Naive thymus-derived CD4-positive, alpha-beta T cell (primary cell): ENCODE measurements at regions not wholly inside any gene's neighbourhood (a gene's known extent, or its start where the extent isn't known, plus 50 kb on each side); places are given as distances from the start of the nearest gene placed in this dataset.
"Not testable (repeated sequence)": the region's sequence is repeated elsewhere in the genome, so short reads cannot be mapped to it uniquely, and the experiment has no call there.

ENCODE experiments used
- ATAC-seq: fragments of 150-1000 bp; cut with Tn5 transposase; 2 replicates; pipeline ENCODE4 v1.10.0; 2021; ENCODE audit warnings: mild to moderate bottlenecking, moderate library complexity
- CTCF ChIA-PET: fragments of 350-600 bp; sonication (Branson Sonifier 250); formaldehyde crosslinking; loops from one replicate; lab custom pipeline; 2021; ENCODE audit warnings: antibody characterized with exemption; lab: Charles Lee
- POLR2A ChIA-PET: fragments of 350-600 bp; sonication (Branson Sonifier 250); formaldehyde crosslinking; loops from one replicate; lab custom pipeline; 2021; ENCODE audit warnings: antibody characterized with exemption, inconsistent platforms; lab: Charles Lee
- DNase-seq, 9 donors: peaks; one replicate each; pipeline versions ENCODE4 v3.0.0 to v3.0.0-alpha.2; 2020 to 2022; ENCODE audit warnings: mixed read lengths in 1 of 9
- H3K27ac ChIP-seq: one replicate; pipeline ENCODE4 v1.7.0; 2013; ENCODE audit warnings: mild to moderate bottlenecking, low read depth, low read length, moderate library complexity
- H3K27me3 ChIP-seq, 2 donors: one replicate each; pipeline ENCODE4 v1.7.0; 2013; ENCODE audit warnings: low read length in 2 of 2, mild to moderate bottlenecking in 2 of 2, moderate library complexity in 2 of 2; ENCODE audit not compliant: control insufficient read depth in 2 of 2, insufficient read depth in 2 of 2
- H3K36me3 ChIP-seq, 3 experiments: 1 replicate in 2 of 3; 2 replicates in 1 of 3; pipeline ENCODE4 v1.7.0; 2013; ENCODE audit warnings: low read length in 3 of 3, mild to moderate bottlenecking in 3 of 3, moderate library complexity in 1 of 3; ENCODE audit not compliant: insufficient read depth in 3 of 3, control insufficient read depth in 2 of 3
- H3K4me1 ChIP-seq, 2 donors: one replicate each; pipeline ENCODE4 v1.7.0; 2013; ENCODE audit warnings: low read length in 2 of 2, mild to moderate bottlenecking in 2 of 2, moderate library complexity in 1 of 2; ENCODE audit not compliant: control insufficient read depth in 2 of 2, insufficient read depth in 2 of 2
- H3K4me3 ChIP-seq: 2 replicates; pipeline ENCODE4 v1.7.0; 2013; ENCODE audit warnings: mild to moderate bottlenecking, low read length
- H3K9me3 ChIP-seq, 3 experiments: 1 replicate in 2 of 3; 2 replicates in 1 of 3; pipeline ENCODE4 v1.7.0; 2013; ENCODE audit warnings: low read length in 3 of 3; ENCODE audit not compliant: control insufficient read depth in 2 of 3
- H3K27ac Mint-ChIP-seq, 9 donors: one replicate each; pipeline ENCODE4 v1.8.0; 2020 to 2022; ENCODE audit warnings: mixed read lengths in 9 of 9, mild to moderate bottlenecking in 8 of 9, moderate library complexity in 5 of 9, inconsistent platforms in 2 of 9
- H3K27me3 Mint-ChIP-seq, 5 donors: one replicate each; pipeline ENCODE4 v1.8.0; 2021 to 2022; ENCODE audit warnings: mixed read lengths in 5 of 5, mild to moderate bottlenecking in 1 of 5
- H3K36me3 Mint-ChIP-seq, 5 donors: one replicate each; pipeline ENCODE4 v1.8.0; 2020 to 2022; ENCODE audit warnings: mixed read lengths in 5 of 5, mild to moderate bottlenecking in 3 of 5, inconsistent platforms in 1 of 5
- H3K4me1 Mint-ChIP-seq, 7 donors: one replicate each; pipeline ENCODE4 v1.8.0; 2020 to 2022; ENCODE audit warnings: mixed read lengths in 7 of 7, mild to moderate bottlenecking in 3 of 7, inconsistent platforms in 1 of 7
- H3K4me3 Mint-ChIP-seq, 10 donors: one replicate each; pipeline ENCODE4 v1.8.0; 2020 to 2022; ENCODE audit warnings: mild to moderate bottlenecking in 10 of 10, mixed read lengths in 10 of 10, moderate library complexity in 6 of 10, inconsistent platforms in 2 of 10
- H3K9me3 Mint-ChIP-seq, 11 donors: one replicate each; pipeline ENCODE4 v1.8.0; 2020 to 2022; ENCODE audit warnings: mixed read lengths in 11 of 11, mild to moderate bottlenecking in 4 of 11, inconsistent platforms in 1 of 11, moderate library complexity in 1 of 11
- intact Hi-C, 2 donors: fragments of 100-400 bp; cut with micrococcal nuclease; formaldehyde crosslinking; loops; one replicate each; pipeline ENCODE4 v1.15.1; 2023

DNA sequence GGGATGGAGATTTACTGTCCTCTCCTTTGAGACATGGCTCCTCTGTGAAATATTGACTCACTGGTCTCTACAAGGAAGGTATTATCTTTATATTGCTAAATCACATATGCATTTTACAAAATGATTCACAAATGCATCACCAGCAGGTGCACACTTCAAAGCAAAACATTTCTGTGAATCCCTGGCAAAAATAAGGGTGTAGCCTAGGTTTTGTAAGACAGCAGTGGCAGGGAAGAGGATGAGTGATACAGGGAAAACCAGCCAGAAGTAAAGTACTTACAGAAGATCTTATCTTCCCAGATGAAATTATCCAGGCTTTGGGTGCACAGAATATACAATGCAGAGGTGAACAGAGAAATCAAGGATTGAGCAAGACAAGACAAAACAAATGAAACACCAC lies 1094.6 kb downstream of the GATA3 start:
- Mint-ChIP-seq H3K36me3 (no peaks in the 10 kb centered on the region), H3K4me1 (no peaks in the 10 kb centered on the region), H3K9me3 (peaks cover 0 to 7% (median 2%) of the 10 kb centered on the region in 11 donors), H3K27ac (peak overlapping the region in 1 of 9 donors; percentile 2), H3K27me3 (peaks cover 0 to 2% (median 0%) of the 10 kb centered on the region in 5 donors), H3K4me3 (no peak overlapping the region)
- Histone ChIP-seq H3K27me3 (no peaks in the 10 kb centered on the region), H3K36me3 (no peaks in the 10 kb centered on the region), H3K27ac (no peak overlapping the region), H3K9me3 (no peaks in the 10 kb centered on the region), H3K4me3 (no peak overlapping the region), H3K4me1 (no peaks in the 10 kb centered on the region)
- CTCF ChIA-PET = no interaction called here
- DNase-seq (no peak), ATAC-seq (no peak)
- POLR2A ChIA-PET = interaction anchor here (0.5 kb wide), 1 partner anchor 959 kb away, joined by 3 read pairs; no protein-coding TSS in a partner anchor
- intact Hi-C loops = no loop called here

DNA sequence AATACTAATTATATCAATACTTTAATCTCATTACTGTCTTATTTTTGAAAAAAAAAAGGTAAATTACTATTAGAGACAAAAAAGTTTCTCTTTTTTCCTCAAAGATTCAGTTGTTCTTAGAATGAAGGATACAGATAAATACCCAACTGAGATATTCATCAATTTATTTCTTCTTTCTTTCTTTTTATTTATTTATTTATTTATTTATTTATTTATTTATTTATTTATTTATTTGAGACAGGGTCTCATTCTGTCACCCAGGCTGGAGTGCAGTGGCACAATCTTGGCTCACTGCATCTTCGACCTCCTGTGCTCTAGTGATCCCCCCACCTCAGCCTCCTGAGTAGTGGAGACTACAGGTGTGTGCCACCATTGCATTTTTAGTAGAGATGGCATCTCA lies 1098.6 kb downstream of the GATA3 start:
- H3K27ac ChIP-seq, H3K9me3 ChIP-seq, H3K27ac Mint-ChIP-seq, H3K9me3 Mint-ChIP-seq, H3K4me3 Mint-ChIP-seq, intact Hi-C loops, H3K36me3 ChIP-seq, H3K4me3 ChIP-seq, H3K4me1 Mint-ChIP-seq, H3K27me3 ChIP-seq, H3K27me3 Mint-ChIP-seq, H3K4me1 ChIP-seq, DNase-seq, ATAC-seq, POLR2A ChIA-PET, CTCF ChIA-PET, H3K36me3 Mint-ChIP-seq: not testable (repeated sequence)

DNA sequence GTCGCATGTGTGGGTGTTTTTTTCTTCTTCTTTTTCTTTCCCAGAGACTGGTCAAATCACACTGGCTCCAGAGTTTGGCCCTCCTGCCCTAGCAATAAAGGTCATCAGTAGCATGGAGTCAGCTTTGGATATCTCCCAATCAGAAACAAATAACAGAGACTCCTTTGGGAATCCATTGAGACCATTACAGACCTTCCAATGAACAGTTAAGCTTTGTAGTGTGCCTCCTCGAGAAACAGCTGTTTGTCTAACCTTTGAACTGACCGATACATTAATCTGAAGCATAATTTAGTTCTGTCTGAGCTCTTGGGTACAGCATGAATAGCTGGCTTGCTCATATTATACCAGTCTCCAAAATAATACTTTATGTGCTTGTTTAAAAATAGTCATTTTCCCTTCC lies 1103.2 kb downstream of the GATA3 start:
- H3K27ac ChIP-seq = no peak overlapping the region
- no peak for DNase-seq
- Mint-ChIP-seq H3K27me3 (no peaks in the 10 kb centered on the region), H3K9me3 (peaks cover 0 to 33% (median 17%) of the 10 kb centered on the region in 11 donors), H3K36me3 (peaks cover 0 to 21% (median 11%) of the 10 kb centered on the region in 5 donors), H3K4me3 (no peak overlapping the region), H3K27ac (no peak overlapping the region), H3K4me1 (no peaks in the 10 kb centered on the region)
- POLR2A ChIA-PET = no interaction called here
- H3K4me1 ChIP-seq = no peaks in the 10 kb centered on the region
- H3K27me3 ChIP-seq = no peaks in the 10 kb centered on the region
- H3K9me3 ChIP-seq = peaks cover 0 to 9% (median 3%) of the 10 kb centered on the region in 3 experiments
- CTCF ChIA-PET = no interaction called here
- no peak overlapping the region for H3K4me3 ChIP-seq
- H3K36me3 ChIP-seq = no peaks in the 10 kb centered on the region
- ATAC-seq = no peak
- intact Hi-C loops = no loop called here

- ATAC-seq = no peak
- Mint-ChIP-seq H3K9me3 (peaks cover 0 to 43% (median 22%) of the 10 kb centered on the region in 11 donors), H3K27ac (no peak overlapping the region), H3K4me3 (no peak overlapping the region), H3K27me3 (no peaks in the 10 kb centered on the region), H3K36me3 (peaks cover 3 to 21% (median 11%) of the 10 kb centered on the region in 5 donors), H3K4me1 (peaks cover under 1 to 9% (median 8%) of the 10 kb centered on the region in 7 donors)
- Histone ChIP-seq H3K4me3 (no peak overlapping the region), H3K36me3 (no peaks in the 10 kb centered on the region), H3K4me1 (no peaks in the 10 kb centered on the region), H3K27ac (no peak overlapping the region), H3K9me3 (peaks cover 0 to 9% (median 3%) of the 10 kb centered on the region in 3 experiments), H3K27me3 (no peaks in the 10 kb centered on the region)
- CTCF ChIA-PET = no interaction called here
- intact Hi-C loops = no loop called here
- DNase-seq = no peak
- POLR2A ChIA-PET = no interaction called here
Measured at GRCh38 chr10:9158675-9159074, 1104.2 kb downstream of the GATA3 start.

DNA sequence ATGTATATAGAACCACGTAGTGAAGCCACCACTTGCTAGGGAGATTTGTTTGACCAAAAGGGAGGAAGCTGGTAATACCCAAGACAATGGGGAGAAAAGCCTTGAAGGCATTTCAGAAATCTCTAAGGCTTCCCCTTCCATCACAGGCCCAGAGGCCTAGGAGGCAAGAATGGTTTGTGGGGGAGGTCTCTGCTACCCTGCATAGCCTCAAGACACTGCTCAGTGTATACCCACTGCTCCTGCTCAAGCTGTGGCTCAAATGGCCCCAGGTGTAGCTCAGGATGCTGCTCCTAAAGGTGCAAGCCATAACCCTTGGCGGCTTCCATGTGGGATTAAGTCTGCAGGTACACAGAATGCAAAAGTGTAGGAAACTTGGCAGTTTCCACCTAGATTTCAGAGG lies 1105.8 kb downstream of the GATA3 start:
- no peak for DNase-seq
- peaks cover 4 to 13% (median 12%) of the 10 kb centered on the region in 7 donors for H3K4me1 Mint-ChIP-seq
- H3K36me3 Mint-ChIP-seq = peaks cover 5 to 25% (median 11%) of the 10 kb centered on the region in 5 donors

DNA sequence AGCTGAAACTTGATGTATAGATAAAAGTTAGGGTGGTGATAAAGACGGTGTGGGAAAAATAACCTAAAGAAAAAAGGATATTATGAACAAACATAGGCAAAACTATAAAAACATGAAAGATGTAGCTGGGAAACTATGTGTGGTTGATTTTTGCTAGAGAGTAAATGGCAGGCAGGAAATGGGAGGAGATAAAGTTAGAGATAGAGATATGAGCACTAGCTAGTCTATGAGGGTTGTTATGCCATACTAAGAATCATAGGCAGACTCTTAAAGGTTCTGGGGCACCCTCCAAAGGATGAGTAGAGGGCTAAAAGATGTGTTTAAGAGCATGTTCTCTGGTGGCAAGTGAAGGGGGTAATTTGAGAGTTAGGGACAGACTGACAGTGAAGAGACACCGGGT lies 1109.2 kb downstream of the GATA3 start:
- DNase-seq (no peak), ATAC-seq (no peak)
- POLR2A ChIA-PET = no interaction called here
- Mint-ChIP-seq H3K27me3 (no peaks in the 10 kb centered on the region), H3K36me3 (peaks cover 0 to 20% (median 11%) of the 10 kb centered on the region in 5 donors), H3K4me3 (peak overlapping the region in 1 of 10 donors; percentile 6), H3K27ac (peak overlapping the region in 1 of 9 donors; percentile 43), H3K9me3 (peaks cover 0 to 53% (median 24%) of the 10 kb centered on the region in 11 donors), H3K4me1 (peaks cover 10 to 35% (median 31%) of the 10 kb centered on the region in 7 donors)
- intact Hi-C loops = no loop called here
- CTCF ChIA-PET = no interaction called here
- Histone ChIP-seq H3K4me3 (no peak overlapping the region), H3K27ac (no peak overlapping the region), H3K27me3 (no peaks in the 10 kb centered on the region), H3K4me1 (no peaks in the 10 kb centered on the region), H3K36me3 (no peaks in the 10 kb centered on the region), H3K9me3 (peaks cover 0 to 9% (median 3%) of the 10 kb centered on the region in 3 experiments)

More for the DNA sequence above, 1105.8 kb downstream of the GATA3 start:
- Histone ChIP-seq H3K36me3 (no peaks in the 10 kb centered on the region), H3K9me3 (peaks cover 0 to 9% (median 3%) of the 10 kb centered on the region in 3 experiments), H3K27me3 (no peaks in the 10 kb centered on the region), H3K4me1 (no peaks in the 10 kb centered on the region), H3K27ac (no peak overlapping the region), H3K4me3 (no peak overlapping the region)
- ChIA-PET POLR2A (no interaction called here), CTCF (no interaction called here)
- no peak for ATAC-seq
- intact Hi-C loops = no loop called here
- Mint-ChIP-seq H3K4me3 (no peak overlapping the region), H3K27ac (no peak overlapping the region), H3K9me3 (peaks cover 0 to 53% (median 26%) of the 10 kb centered on the region in 11 donors), H3K27me3 (no peaks in the 10 kb centered on the region)

DNA sequence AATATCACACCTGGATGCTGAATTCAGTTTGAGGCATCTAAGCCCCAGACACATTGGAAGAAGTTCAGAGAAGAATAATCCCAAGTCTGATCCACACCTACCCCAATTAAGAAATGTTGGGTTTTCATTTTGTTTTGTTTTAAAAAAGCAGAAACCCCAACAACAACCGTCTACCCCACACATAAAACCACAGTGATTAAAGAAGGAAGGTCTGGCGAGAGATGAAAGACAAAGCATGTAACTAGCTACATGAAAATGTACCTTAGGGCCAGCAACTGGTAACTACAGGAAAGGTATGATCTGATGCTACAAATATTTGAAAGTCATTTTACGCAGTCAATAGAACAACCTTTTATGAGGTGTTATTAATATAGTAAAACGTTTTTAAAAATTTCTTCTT lies 1112.3 kb downstream of the GATA3 start:
- H3K36me3 Mint-ChIP-seq = peaks cover 0 to 5% (median 0%) of the 10 kb centered on the region in 5 donors
- H3K27ac Mint-ChIP-seq = peak overlapping the region in 1 of 9 donors; percentile 2
- DNase-seq (no peak), ATAC-seq (no peak)
- peaks cover 0 to 25% (median 9%) of the 10 kb centered on the region in 11 donors for H3K9me3 Mint-ChIP-seq
- H3K36me3 ChIP-seq = no peaks in the 10 kb centered on the region
- intact Hi-C loops = no loop called here
- peak overlapping the region in 1 of 10 donors; percentile 0 for H3K4me3 Mint-ChIP-seq
- no peaks in the 10 kb centered on the region for H3K27me3 ChIP-seq
- no peak overlapping the region for H3K4me3 ChIP-seq
- peaks cover 10 to 35% (median 31%) of the 10 kb centered on the region in 7 donors for H3K4me1 Mint-ChIP-seq
- ChIA-PET CTCF (interaction anchor here (0.6 kb wide), 1 partner anchor 48 kb away, joined by 3 read pairs; no protein-coding TSS in a partner anchor), POLR2A (no interaction called here)
- H3K27ac ChIP-seq = no peak overlapping the region
- H3K9me3 ChIP-seq = no peaks in the 10 kb centered on the region
- no peaks in the 10 kb centered on the region for H3K4me1 ChIP-seq
- H3K27me3 Mint-ChIP-seq = no peaks in the 10 kb centered on the region
